ENCODE measurements at regions not wholly inside any gene's neighbourhood (a gene's known extent, or its start where the extent isn't known, plus 50 kb on each side); places are given as distances from the start of the nearest gene placed in this dataset.

DNA sequence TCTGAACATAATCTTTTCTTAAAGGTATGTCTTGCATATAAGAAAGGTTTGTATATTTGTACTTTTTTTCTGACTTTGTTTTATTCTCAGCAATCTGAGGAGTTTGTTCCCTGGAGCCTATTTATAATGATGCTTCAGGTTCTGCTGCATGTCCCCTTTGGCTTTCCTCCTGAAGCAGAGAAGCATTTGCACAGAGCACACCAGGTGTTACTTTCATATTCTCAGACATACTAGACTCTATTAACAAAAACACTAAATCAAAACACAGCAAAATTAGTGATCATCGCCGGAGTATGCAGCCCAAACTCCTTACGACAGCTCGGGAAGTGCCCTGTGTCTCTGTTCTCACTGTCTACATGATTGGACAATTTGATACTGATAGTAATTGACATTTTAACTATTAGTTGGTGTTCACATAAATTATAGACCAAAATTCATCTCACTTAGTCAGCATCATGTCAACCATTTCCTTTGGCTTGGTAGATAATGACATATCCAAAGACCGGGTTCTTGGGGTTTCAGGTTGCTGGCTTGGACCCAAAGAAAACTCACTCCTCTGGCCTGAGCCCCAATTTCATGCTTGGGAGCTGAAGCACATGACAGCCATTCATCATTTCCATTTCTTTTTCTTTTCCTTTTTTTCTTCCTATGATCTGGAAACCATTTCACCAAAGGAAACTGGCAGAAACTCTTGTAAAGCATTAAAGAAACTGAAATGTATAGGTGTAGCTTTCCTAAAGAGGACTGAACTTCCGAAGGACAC is 400.1 kb upstream of the NRP1 start:
- H3K14ac ChIP-seq (ENCODE audit: insufficient read length), result no peak overlapping the region
- no peak overlapping the region for H3K4me3 ChIP-seq (ENCODE audit: extremely low read depth in 1 of 4, insufficient read depth in 2 of 4, low read depth in 3 of 4, low read length in 4 of 4)
- no peak overlapping the region for H3K9ac ChIP-seq (replicated peaks in 1 of 4; ENCODE audit: extremely low read depth in 1 of 4, low read depth in 3 of 4, low read length in 3 of 4)
- ChIA-PET POLR2A (ENCODE audit: partially characterized antibody) (no interaction called here), CTCF (ENCODE audit: partially characterized antibody) (interaction anchor here (0.7 to 1.2 kb wide), 2 partner anchors 61 to 996 kb away, joined by 3 read pairs; no protein-coding TSS in a partner anchor)
- H4K8ac ChIP-seq (ENCODE audit: extremely low read depth, insufficient read depth, low read length), result no peak overlapping the region
- no peak overlapping the region for H3K27ac ChIP-seq (ENCODE audit: low read depth, low read length)
- H3K4ac ChIP-seq (replicated peaks; ENCODE audit: insufficient read length, low read depth, low read length), result no peak overlapping the region
- no peak overlapping the region for H2AK5ac ChIP-seq (ENCODE audit: low read depth, low read length)
- H3K9me3 ChIP-seq (ENCODE audit: insufficient read depth in 2 of 2, low read depth in 1 of 2, low read length in 1 of 2), result no peaks in the 10 kb centered on the region
- H3K79me2 ChIP-seq (ENCODE audit: control insufficient read depth in 1 of 2, insufficient read depth in 2 of 2, low read length in 2 of 2), result no peaks in the 10 kb centered on the region
- H3K79me1 ChIP-seq (ENCODE audit: low read depth, low read length), result no peaks in the 10 kb centered on the region
- FAIRE-seq (no peak), DNase-seq (ENCODE audit: low read depth in 1 of 2, low spot score in 2 of 2) (no peak)
- H3K23ac ChIP-seq (ENCODE audit: insufficient read length), result no peak overlapping the region
- H2AFZ ChIP-seq (ENCODE audit: low read length), result no peak overlapping the region
- H3K27me3 ChIP-seq (replicated peaks in 1 of 4; ENCODE audit: control insufficient read depth in 3 of 4, extremely low read depth in 1 of 4, insufficient read depth in 3 of 4, low read length in 3 of 4), result no peaks in the 10 kb centered on the region
- H2BK12ac ChIP-seq (ENCODE audit: low read depth, low read length), result no peak overlapping the region
- H4K20me1 ChIP-seq (replicated peaks in 1 of 2; ENCODE audit: control insufficient read depth in 1 of 2, insufficient read depth in 2 of 2, low read length in 2 of 2), result no peaks in the 10 kb centered on the region
- no peaks in the 10 kb centered on the region for H3K4me1 ChIP-seq (replicated peaks in 1 of 4; ENCODE audit: control insufficient read depth in 3 of 4, insufficient read depth in 4 of 4, low read length in 3 of 4)
- no peak overlapping the region for H4K91ac ChIP-seq (replicated peaks; ENCODE audit: insufficient read length, low read length)
- 94% methylated on average over 6 of the region's 6 CpGs; no CpG with 5 or more reads in 1 of the 2 experiments for whole genome bisulfite sequencing, 2 experiments (ENCODE audit: extremely low coverage in 1 of 2, insufficient coverage in 1 of 2, insufficient read length in 1 of 2, insufficient replicate concordance in 2 of 2, low coverage in 1 of 2, low lambda C conversion rate in 2 of 2, missing lambda C conversion rate in 1 of 2)
- no peak overlapping the region for H2BK5ac ChIP-seq (ENCODE audit: low read depth, low read length)
- H2BK20ac ChIP-seq (ENCODE audit: low read length), result no peak overlapping the region
- H2BK120ac ChIP-seq (replicated peaks; ENCODE audit: low read depth, low read length), result no peak overlapping the region
- H3K18ac ChIP-seq (ENCODE audit: extremely low read depth, low read length), result no peak overlapping the region
- no peaks in the 10 kb centered on the region for H3K23me2 ChIP-seq (ENCODE audit: low read depth, low read length)
- H2BK15ac ChIP-seq (ENCODE audit: low read length), result no peak overlapping the region
- no peak overlapping the region for H3K4me2 ChIP-seq (ENCODE audit: insufficient read depth in 1 of 2, low read depth in 2 of 2, low read length in 2 of 2)
- no peaks in the 10 kb centered on the region for H3K36me3 ChIP-seq (ENCODE audit: control insufficient read depth in 2 of 4, insufficient read depth in 4 of 4, low read length in 3 of 4)
- H4K5ac ChIP-seq (ENCODE audit: insufficient read length, low read depth, low read length), result no peak overlapping the region
- H3K56ac ChIP-seq (replicated peaks; ENCODE audit: insufficient read length, low read depth, low read length), result no peak overlapping the region
- TF ChIP-seq ASH2L (IDR thresholded peaks at IDR 0.05; ENCODE audit: low read length) (no peak), SIN3A (conservative IDR thresholded peaks at IDR 0.05 in 1 of 2, IDR thresholded peaks at IDR 0.05 in 1 of 2; ENCODE audit: low read depth in 1 of 2, low read length in 2 of 2) (no peak), POLR2A (IDR thresholded peaks at IDR 0.05; ENCODE audit: control extremely low read depth in 1 of 2, low read depth in 2 of 2, low read length in 2 of 2) (no peak), KDM1A (IDR thresholded peaks at IDR 0.05; ENCODE audit: borderline replicate concordance, low read length) (no peak)

Measured in H1 (cell line).